Fibroblast of skin of right biceps (primary cell): ENCODE measurements at regions not wholly inside any gene's neighbourhood (a gene's known extent, or its start where the extent isn't known, plus 50 kb on each side); places are given as distances from the start of the nearest gene placed in this dataset.

Experiments
- DNase-seq: peaks from one replicate; pipeline ENCODE4 v3.0.0-alpha.2; 2013

GRCh38 chr7:28231176-28231575 is 50.6 kb upstream of the JAZF1 start:
- DNase-seq = no peak

DNA sequence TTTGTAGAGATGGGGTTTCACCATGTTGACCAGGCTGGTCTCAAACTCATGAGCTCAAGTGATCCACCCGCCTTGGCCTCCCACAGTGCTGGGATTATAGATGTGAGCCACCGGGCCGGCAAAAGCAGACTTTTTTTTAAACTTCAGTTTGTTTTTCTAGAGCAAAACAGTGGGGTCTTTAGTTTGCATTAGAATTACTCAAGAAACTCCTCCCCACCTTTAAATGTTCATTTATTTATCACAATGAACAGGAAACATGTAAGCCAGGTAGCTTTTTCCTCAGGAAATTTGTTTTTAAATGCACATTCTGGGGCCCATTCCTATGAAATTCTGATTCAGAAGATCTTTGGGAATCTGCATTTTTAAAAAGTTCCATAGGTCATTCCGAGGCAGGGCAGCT is 56.0 kb upstream of the JAZF1 start:
- DNase-seq = no peak

- no peak for DNase-seq
These were observed 56.8 kb upstream of the JAZF1 start for GRCh38 chr7:28237363-28237762.

- DNase-seq = no peak
These were observed 59.2 kb upstream of the JAZF1 start for GRCh38 chr7:28239823-28240204.

GRCh38 chr7:28240481-28240880 is 59.9 kb upstream of the JAZF1 start:
- no peak for DNase-seq

- DNase-seq = no peak
These were observed 63.3 kb upstream of the JAZF1 start for GRCh38 chr7:28243861-28244260.

GRCh38 chr7:28245123-28245878 is 64.7 kb upstream of the JAZF1 start:
- no peak for DNase-seq

GRCh38 chr7:28246921-28247461 is 66.4 kb upstream of the JAZF1 start:
- DNase-seq = no peak

DNA sequence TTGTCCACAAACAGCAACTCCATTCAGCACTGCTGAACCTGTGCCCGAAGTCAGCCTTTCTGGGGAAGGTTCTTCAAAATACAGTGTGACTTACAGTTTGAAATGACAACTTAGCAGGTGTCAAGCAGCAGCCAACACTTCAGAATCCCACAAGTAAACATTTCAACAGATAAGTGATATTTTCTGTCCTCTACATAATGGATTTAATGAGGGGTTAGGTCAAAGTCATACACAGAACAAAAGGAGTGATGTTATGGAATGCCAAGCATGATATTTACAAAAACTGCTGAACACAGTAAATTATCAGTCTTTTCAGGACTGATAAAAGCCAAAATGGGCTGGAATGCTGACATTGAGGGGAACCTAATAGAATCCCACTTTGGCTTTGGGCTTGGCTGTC is 77.6 kb upstream of the JAZF1 start:
- DNase-seq = no peak

- no peak for DNase-seq
These were observed 80.4 kb upstream of the JAZF1 start for GRCh38 chr7:28260969-28261368.

- DNase-seq = no peak
These were observed 83.2 kb upstream of the JAZF1 start for GRCh38 chr7:28263622-28264271.

DNA sequence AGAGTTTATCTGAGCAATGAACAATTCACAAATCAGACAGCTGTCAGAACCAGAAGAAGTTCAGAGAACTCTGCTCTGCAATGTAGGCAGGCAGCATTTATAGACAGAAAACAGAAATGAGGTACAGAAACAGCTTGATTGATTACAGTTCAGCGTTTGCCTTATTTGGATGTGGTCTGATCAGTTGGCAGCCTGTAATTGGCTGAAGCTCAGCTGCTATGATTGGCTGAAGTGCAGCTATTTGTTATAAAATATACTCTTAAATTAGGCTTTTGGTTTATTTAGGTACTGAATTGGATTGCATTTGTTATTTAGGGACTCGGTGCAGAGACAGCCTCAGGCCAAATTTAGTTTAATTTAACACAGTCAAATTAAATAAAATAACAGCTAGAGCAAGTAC is 85.8 kb upstream of the JAZF1 start:
- no peak for DNase-seq

- DNase-seq = no peak
These were observed 86.4 kb upstream of the JAZF1 start for GRCh38 chr7:28267012-28267411.

DNA sequence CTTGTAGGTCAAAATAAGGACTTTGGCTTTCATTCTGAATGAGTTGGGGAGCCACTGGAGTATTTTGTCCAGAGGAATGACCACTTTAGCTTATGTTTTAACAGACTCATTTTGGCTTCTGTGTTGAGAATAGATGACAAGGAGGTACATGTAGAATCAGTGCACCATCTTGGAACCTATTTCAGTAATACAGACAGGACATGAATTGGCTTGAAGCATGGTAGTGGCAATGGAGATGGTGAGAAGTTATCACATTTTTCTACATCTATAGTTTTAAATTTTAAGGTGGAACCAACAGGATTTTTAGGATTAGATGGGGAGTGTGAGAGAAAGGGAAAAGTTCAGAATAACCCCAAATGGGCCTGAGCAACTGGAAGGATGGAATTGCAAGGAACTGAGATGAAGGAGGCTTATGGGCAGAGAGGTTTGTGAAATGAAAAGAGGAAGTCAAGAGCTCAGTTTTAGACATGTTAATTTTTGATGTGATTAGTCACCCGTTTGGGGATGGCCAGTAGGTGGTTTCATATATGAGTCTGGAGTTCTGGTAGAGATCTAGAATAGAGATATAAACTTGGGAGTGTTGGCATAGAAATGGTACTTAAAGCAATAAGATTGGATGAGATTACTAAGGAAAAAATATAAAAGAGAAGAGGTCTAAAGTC is 89.2 kb upstream of the JAZF1 start:
- DNase-seq = no peak

GRCh38 chr7:28270536-28270935 is 89.9 kb upstream of the JAZF1 start:
- no peak for DNase-seq

- peak; percentile 64 for DNase-seq
These were observed 91.9 kb upstream of the JAZF1 start for GRCh38 chr7:28272461-28272877.

GRCh38 chr7:28276298-28276697 is 95.7 kb upstream of the JAZF1 start:
- no peak for DNase-seq

GRCh38 chr7:28277364-28277763 is 96.8 kb upstream of the JAZF1 start:
- no peak for DNase-seq

DNA sequence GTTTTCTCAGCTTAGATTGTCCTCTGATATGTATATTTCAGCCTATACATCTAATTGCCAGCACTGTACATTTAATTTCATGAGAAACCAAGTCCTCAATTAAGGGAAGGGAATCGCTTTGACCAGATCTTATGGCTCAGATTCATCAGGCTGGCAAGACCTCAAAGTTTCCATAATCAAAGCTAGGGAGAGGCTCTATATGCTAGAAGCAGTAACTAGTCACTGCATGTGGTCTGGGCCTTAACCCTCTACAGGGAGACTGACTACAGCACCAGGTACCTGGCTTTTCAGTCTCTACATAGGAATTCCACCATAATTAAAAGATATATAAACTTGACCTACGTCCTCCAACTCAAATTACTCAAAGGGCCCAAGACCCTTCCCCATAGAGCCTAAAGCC is 97.4 kb upstream of the JAZF1 start:
- DNase-seq = no peak

DNA sequence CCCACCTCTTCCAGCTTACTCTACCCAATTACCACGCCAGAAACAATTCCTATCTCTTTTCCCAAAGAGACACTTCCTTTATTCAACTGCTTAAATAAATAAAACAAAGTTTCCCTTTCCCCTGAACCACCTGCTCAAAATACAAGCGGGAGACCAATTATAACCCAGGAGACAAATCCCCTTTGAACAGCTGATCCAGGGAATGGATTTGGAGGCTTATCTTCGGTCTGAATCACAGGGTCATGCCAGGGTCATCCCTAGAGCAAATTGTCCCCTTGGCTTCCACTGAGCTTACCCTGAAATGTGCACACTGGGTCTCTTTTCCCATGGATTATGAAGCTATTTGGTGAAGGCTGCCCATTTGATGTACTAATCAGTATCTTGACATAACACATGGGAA is 99.9 kb upstream of the JAZF1 start:
- no peak for DNase-seq

DNA sequence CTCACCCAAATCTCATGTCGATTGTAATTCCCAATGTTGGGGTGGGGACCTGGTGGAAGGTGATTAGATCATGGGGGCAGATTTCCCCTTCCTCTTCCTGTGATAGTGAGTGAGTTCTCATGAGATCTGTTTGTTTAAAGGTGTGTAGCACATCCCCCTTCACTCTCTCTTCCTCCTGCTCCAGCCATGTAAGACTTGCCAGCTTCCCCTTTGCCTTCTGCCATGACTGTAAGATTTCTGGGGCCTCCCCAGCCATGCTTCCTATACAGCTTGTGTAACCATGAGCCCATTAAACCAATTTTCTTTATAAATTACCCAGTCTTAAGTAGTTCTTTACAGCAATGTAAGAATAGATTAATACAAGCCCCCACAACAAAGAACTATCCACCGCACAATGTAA is 109.9 kb upstream of the JAZF1 start:
- DNase-seq = no peak

DNA sequence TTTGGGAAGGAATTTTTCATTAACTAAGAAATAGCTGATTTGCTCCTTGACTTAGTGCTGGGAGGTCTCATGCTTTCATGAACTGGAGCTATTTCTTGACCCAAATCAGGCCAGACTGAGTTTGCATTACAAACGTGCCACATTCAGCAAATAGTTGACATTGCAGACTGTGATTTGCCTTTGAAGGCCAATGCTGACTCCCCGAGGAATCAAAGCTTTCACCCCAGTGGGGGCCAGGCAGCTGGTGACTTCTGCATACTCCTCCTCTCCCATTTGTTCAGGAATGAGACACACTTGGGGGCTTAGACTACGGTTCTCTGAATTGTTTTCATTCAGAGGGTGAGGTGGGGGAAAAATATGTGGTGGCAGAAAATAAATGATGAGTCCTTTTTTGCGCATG is 111.0 kb upstream of the JAZF1 start:
- DNase-seq = peak; percentile 43

DNA sequence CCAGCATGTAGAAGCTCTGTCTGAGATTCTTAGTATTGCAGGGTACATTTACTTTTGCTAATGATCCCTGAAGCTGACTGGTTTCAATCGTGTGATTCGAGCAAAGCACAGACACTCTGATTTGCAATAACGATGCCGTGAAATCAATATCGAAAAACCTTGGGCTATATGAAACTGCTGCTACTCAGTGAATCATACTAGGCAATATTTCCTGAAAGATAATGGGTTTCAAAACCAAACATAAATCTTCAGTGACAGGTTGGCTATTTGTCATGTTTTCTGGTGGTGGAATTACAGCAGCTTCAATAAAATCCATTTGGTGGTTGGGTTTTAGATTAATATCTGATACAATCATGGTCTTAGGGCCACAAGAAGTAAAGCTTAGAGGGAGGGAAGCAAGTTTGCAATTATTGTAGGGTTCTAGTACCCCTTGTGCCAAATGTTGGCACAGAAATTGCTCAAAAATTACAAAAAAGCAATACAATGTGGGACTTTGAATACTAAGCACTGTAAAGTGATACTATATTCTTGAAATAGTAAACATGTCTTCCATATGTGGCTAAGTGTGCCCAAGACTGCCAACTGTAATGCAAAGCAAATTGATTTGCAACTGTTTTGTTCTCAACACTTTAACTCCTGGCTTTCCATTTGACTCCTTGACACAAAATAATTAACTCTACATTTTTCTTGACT is 112.4 kb upstream of the JAZF1 start:
- DNase-seq = peak; percentile 56

GRCh38 chr7:28293527-28293835 is 112.9 kb upstream of the JAZF1 start:
- DNase-seq = peak; percentile 64
